HG03558 (cell line): ENCODE measurements at regions not wholly inside any gene's neighbourhood (a gene's known extent, or its start where the extent isn't known, plus 50 kb on each side); places are given as distances from the start of the nearest gene placed in this dataset.

Source experiments
- ATAC-seq: cut with Tn5 transposase; IDR thresholded peaks from one replicate; pipeline ENCODE4 v1.9.1; 2021; ENCODE audit warnings: moderate number of reproducible peaks; ENCODE audit not compliant: unreplicated experiment; ENCODE audit errors: extremely low read depth

GRCh38 chr1:60425528-60425927, 352.0 kb upstream of the C1orf87 start:
- ATAC-seq: no peak

GRCh38 chr1:60423146-60423780, 349.7 kb upstream of the C1orf87 start:
- ATAC-seq: no peak

- ATAC-seq: no peak
Measured at GRCh38 chr1:60421965-60422364, 348.4 kb upstream of the C1orf87 start.

- no peak for ATAC-seq
Measured at GRCh38 chr1:60419023-60419422, 345.5 kb upstream of the C1orf87 start.

- ATAC-seq: no peak
Measured at GRCh38 chr1:60415696-60416095, 342.1 kb upstream of the C1orf87 start.

- ATAC-seq: no peak
Measured at GRCh38 chr1:60413091-60413490, 339.5 kb upstream of the C1orf87 start.

GRCh38 chr1:60411591-60411990, 338.0 kb upstream of the C1orf87 start:
- ATAC-seq: no peak

- ATAC-seq: no peak
Measured at GRCh38 chr1:60402816-60403215, 329.2 kb upstream of the C1orf87 start.

- ATAC-seq: no peak
Measured at GRCh38 chr1:60402216-60402615, 328.6 kb upstream of the C1orf87 start.

- ATAC-seq: no peak
Measured at GRCh38 chr1:60394436-60394835, 320.9 kb upstream of the C1orf87 start.

- ATAC-seq: peak; percentile 61
Measured at GRCh38 chr1:60390593-60391282, 317.2 kb upstream of the C1orf87 start.

GRCh38 chr1:60388092-60388987, 314.8 kb upstream of the C1orf87 start:
- ATAC-seq: no peak

- ATAC-seq: no peak
Measured at GRCh38 chr1:60387175-60387574, 313.6 kb upstream of the C1orf87 start.

GRCh38 chr1:60386249-60386648, 312.7 kb upstream of the C1orf87 start:
- ATAC-seq: no peak

- ATAC-seq: no peak
Measured at GRCh38 chr1:60376196-60376595, 302.6 kb upstream of the C1orf87 start.

- ATAC-seq: no peak
Measured at GRCh38 chr1:60374537-60374936, 301.0 kb upstream of the C1orf87 start.

GRCh38 chr1:60367532-60367931, 294.0 kb upstream of the C1orf87 start:
- ATAC-seq: no peak

GRCh38 chr1:60359431-60359830, 285.9 kb upstream of the C1orf87 start:
- no peak for ATAC-seq

GRCh38 chr1:60350531-60350930, 277.0 kb upstream of the C1orf87 start:
- no peak for ATAC-seq

GRCh38 chr1:60348884-60349283, 275.3 kb upstream of the C1orf87 start:
- ATAC-seq: no peak

GRCh38 chr1:60345621-60346020, 272.1 kb upstream of the C1orf87 start:
- no peak for ATAC-seq
